Large intestine (tissue), 3 donors: ENCODE measurements at regions not wholly inside any gene's neighbourhood (a gene's known extent, or its start where the extent isn't known, plus 50 kb on each side); places are given as distances from the start of the nearest gene placed in this dataset.
"Not testable (repeated sequence)": the region's sequence is repeated elsewhere in the genome, so short reads cannot be mapped to it uniquely, and the experiment has no call there.

Experiments
- DNase-seq, 2 donors: peaks; one replicate each; pipeline versions ENCODE4 v3.0.0 to v3.0.0-alpha.2; 2013
- H3K27ac ChIP-seq: one replicate; pipeline ENCODE4 v1.5.1; 2013; ENCODE audit warnings: low read length
- H3K27me3 ChIP-seq: 2 replicates; pipeline ENCODE4 v1.6.1; 2013; ENCODE audit warnings: low read length; ENCODE audit not compliant: control insufficient read depth, insufficient read depth
- H3K36me3 ChIP-seq: 2 replicates; pipeline ENCODE4 v1.6.1; 2013; ENCODE audit warnings: low read length; ENCODE audit not compliant: control insufficient read depth, insufficient read depth
- H3K4me1 ChIP-seq: one replicate; pipeline ENCODE4 v1.6.1; 2013; ENCODE audit warnings: low read length; ENCODE audit not compliant: control insufficient read depth, insufficient read depth
- H3K4me3 ChIP-seq: one replicate; pipeline ENCODE4 v1.5.1; 2013; ENCODE audit warnings: low read length
- H3K9me3 ChIP-seq: one replicate; pipeline ENCODE4 v1.6.1; 2013; ENCODE audit warnings: mild to moderate bottlenecking, low read depth, low read length, moderate library complexity; ENCODE audit not compliant: control insufficient read depth
- WGBS: methylation state at CpG from one replicate; pipeline ENCODE4 v1.1.5; 2013; ENCODE audit warnings: low lambda C conversion rate; ENCODE audit not compliant: insufficient coverage; 5-methylcytosine and 5-hydroxymethylcytosine counted together

- H3K36me3 ChIP-seq, H3K4me1 ChIP-seq, H3K27ac ChIP-seq, H3K4me3 ChIP-seq, H3K9me3 ChIP-seq, DNase-seq: not testable (repeated sequence)
- peaks cover 40% of the 10 kb centered on the region for H3K27me3 ChIP-seq
- WGBS: no CpG with 5 or more reads among the region's 8 CpGs
Observed at GRCh38 chr14:92250366-92250765, 72.6 kb upstream of the SLC24A4 start.

- Histone ChIP-seq H3K36me3 (no peaks in the 10 kb centered on the region), H3K4me3 (no peak overlapping the region), H3K4me1 (no peaks in the 10 kb centered on the region), H3K9me3 (no peaks in the 10 kb centered on the region), H3K27me3 (peaks cover 49% of the 10 kb centered on the region), H3K27ac (no peak overlapping the region)
- WGBS: no CpG with 5 or more reads among the region's 16 CpGs
- no peak for DNase-seq
Observed at GRCh38 chr14:92252323-92252722, 70.6 kb upstream of the SLC24A4 start.

GRCh38 chr14:92253381-92253894 is 69.5 kb upstream of the SLC24A4 start:
- Histone ChIP-seq H3K36me3 (no peaks in the 10 kb centered on the region), H3K9me3 (no peaks in the 10 kb centered on the region), H3K4me1 (no peaks in the 10 kb centered on the region), H3K4me3 (no peak overlapping the region), H3K27ac (no peak overlapping the region), H3K27me3 (peaks cover 49% of the 10 kb centered on the region)
- DNase-seq: no peak
- whole genome bisulfite sequencing: no CpG with 5 or more reads among the region's 15 CpGs

GRCh38 chr14:92254786-92255185 is 68.2 kb upstream of the SLC24A4 start:
- Histone ChIP-seq H3K36me3 (no peaks in the 10 kb centered on the region), H3K27ac (no peak overlapping the region), H3K4me1 (no peaks in the 10 kb centered on the region), H3K27me3 (peaks cover 49% of the 10 kb centered on the region), H3K4me3 (no peak overlapping the region), H3K9me3 (no peaks in the 10 kb centered on the region)
- WGBS: no CpG with 5 or more reads among the region's 18 CpGs
- DNase-seq: peak; percentile 19 to 36

- DNase-seq: no peak
Observed at GRCh38 chr14:92258934-92259333, 64.0 kb upstream of the SLC24A4 start.

GRCh38 chr14:92259613-92260357 is 63.2 kb upstream of the SLC24A4 start:
- Histone ChIP-seq H3K27ac (no peak overlapping the region), H3K36me3 (no peaks in the 10 kb centered on the region), H3K9me3 (no peaks in the 10 kb centered on the region), H3K4me3 (no peak overlapping the region), H3K4me1 (no peaks in the 10 kb centered on the region), H3K27me3 (peaks cover 20% of the 10 kb centered on the region)
- peak; percentile 9 to 18 for DNase-seq
- no CpG with 5 or more reads among the region's 6 CpGs for WGBS

More at GRCh38 chr14:92258934-92259333, 64.0 kb upstream of the SLC24A4 start:
- H3K27me3 ChIP-seq: peaks cover 28% of the 10 kb centered on the region
- H3K4me3 ChIP-seq: no peak overlapping the region
- no peaks in the 10 kb centered on the region for H3K36me3 ChIP-seq
- H3K9me3 ChIP-seq: no peaks in the 10 kb centered on the region
- WGBS: no CpG with 5 or more reads among the region's 3 CpGs
- no peak overlapping the region for H3K27ac ChIP-seq
- H3K4me1 ChIP-seq: no peaks in the 10 kb centered on the region

GRCh38 chr14:92263681-92264080 is 59.3 kb upstream of the SLC24A4 start:
- WGBS: no CpG with 5 or more reads among the region's 8 CpGs
- H3K27me3 ChIP-seq: peaks cover 8% of the 10 kb centered on the region
- no peaks in the 10 kb centered on the region for H3K4me1 ChIP-seq
- no peak overlapping the region for H3K27ac ChIP-seq
- no peak overlapping the region for H3K4me3 ChIP-seq
- H3K9me3 ChIP-seq: no peaks in the 10 kb centered on the region
- no peak for DNase-seq
- no peaks in the 10 kb centered on the region for H3K36me3 ChIP-seq

- Histone ChIP-seq H3K27me3 (peaks cover 8% of the 10 kb centered on the region), H3K4me3 (no peak overlapping the region), H3K27ac (no peak overlapping the region), H3K9me3 (no peaks in the 10 kb centered on the region), H3K36me3 (no peaks in the 10 kb centered on the region), H3K4me1 (no peaks in the 10 kb centered on the region)
- no peak for DNase-seq
- no CpG with 5 or more reads among the region's 7 CpGs for WGBS
Observed at GRCh38 chr14:92264195-92264594, 58.8 kb upstream of the SLC24A4 start.

GRCh38 chr14:92266216-92266615 is 56.7 kb upstream of the SLC24A4 start:
- H3K9me3 ChIP-seq: no peaks in the 10 kb centered on the region
- DNase-seq: no peak
- WGBS: 80% methylated on average over 1 of the region's 10 CpGs

More at GRCh38 chr14:92266216-92266615, 56.7 kb upstream of the SLC24A4 start:
- Histone ChIP-seq H3K27ac (no peak overlapping the region), H3K27me3 (peaks cover 8% of the 10 kb centered on the region), H3K36me3 (no peaks in the 10 kb centered on the region), H3K4me3 (no peak overlapping the region), H3K4me1 (no peaks in the 10 kb centered on the region)
